Stimulated activated CD8-positive, alpha-beta memory T cell treated with anti-CD3 and anti-CD28 coated beads, Interleukin-7, amount 100 ng/mL, for 24 hours (primary cell): ENCODE measurements at regions not wholly inside any gene's neighbourhood (a gene's known extent, or its start where the extent isn't known, plus 50 kb on each side); places are given as distances from the start of the nearest gene placed in this dataset.
A peak's percentile ranks its signal among the peaks of the same experiment; 100 is the strongest.
"Not testable (repeated sequence)": the region's sequence is repeated elsewhere in the genome, so short reads cannot be mapped to it uniquely, and the experiment has no call there.

Experiments
- DNase-seq: peaks from one replicate; pipeline ENCODE4 v3.0.0-alpha.2; 2020; ENCODE audit warnings: low read depth

DNA sequence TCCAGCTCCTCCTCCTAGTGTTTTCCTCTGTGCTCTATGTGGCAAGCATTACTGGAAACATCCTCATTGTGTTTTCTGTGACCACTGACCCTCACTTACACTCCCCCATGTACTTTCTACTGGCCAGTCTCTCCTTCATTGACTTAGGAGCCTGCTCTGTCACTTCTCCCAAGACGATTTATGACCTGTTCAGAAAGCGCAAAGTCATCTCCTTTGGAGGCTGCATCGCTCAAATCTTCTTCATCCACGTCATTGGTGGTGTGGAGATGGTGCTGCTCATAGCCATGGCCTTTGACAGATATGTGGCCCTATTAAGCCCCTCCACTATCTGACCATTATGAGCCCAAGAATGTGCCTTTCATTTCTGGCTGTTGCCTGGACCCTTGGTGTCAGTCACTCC is 64.0 kb downstream of the OR4F15 start:
- DNase-seq, result not testable (repeated sequence)

DNA sequence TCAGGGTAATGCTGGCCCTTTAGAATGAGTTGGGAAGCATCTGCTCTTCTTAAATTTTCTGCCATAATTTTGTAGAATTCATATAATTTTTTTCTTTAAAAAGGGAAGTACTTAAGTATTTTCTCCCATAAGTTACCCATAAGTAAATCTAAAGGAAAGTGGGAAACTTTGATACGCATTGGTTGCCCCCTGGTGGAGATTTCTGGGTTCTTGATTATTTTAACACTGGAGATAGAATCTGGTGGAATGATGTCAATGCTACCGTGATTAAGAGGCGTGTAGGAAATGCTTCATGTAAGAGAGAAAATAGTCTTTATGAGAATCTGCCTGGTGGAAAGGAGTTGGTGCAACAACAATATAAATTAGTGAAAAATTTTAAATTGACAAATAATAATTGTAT is 65.6 kb downstream of the OR4F15 start:
- not testable (repeated sequence) for DNase-seq

GRCh38 chr15:101912349-101913287 is 100.6 kb downstream of the OR4F15 start:
- not testable (repeated sequence) for DNase-seq

- DNase-seq, result not testable (repeated sequence)
These were observed 112.6 kb downstream of the OR4F15 start for GRCh38 chr15:101924554-101924953.

GRCh38 chr15:101934506-101934905 is 122.5 kb downstream of the OR4F15 start:
- DNase-seq, result not testable (repeated sequence)

GRCh38 chr15:101937362-101937761 is 125.4 kb downstream of the OR4F15 start:
- DNase-seq, result not testable (repeated sequence)

GRCh38 chr15:101938555-101938954 is 126.6 kb downstream of the OR4F15 start:
- DNase-seq, result not testable (repeated sequence)

DNA sequence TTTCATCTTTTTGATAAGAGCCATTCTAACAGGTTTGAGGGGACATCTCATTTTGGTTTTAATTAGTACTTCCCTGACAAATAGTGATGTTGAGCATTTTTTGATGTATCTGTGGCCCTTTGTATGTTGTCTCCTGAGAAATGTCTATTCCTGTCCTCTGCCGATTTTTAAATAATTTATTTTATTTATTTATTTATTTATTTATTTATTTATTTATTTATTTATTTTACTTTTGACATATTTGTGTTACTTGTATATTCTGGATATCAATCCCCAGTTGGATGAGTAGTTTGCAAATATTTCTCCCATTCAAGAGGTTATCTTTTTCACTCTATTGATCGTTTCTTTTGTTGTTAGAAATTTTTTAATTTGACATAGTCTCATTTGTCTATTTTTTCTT is 133.9 kb downstream of the OR4F15 start:
- DNase-seq, result not testable (repeated sequence)

DNA sequence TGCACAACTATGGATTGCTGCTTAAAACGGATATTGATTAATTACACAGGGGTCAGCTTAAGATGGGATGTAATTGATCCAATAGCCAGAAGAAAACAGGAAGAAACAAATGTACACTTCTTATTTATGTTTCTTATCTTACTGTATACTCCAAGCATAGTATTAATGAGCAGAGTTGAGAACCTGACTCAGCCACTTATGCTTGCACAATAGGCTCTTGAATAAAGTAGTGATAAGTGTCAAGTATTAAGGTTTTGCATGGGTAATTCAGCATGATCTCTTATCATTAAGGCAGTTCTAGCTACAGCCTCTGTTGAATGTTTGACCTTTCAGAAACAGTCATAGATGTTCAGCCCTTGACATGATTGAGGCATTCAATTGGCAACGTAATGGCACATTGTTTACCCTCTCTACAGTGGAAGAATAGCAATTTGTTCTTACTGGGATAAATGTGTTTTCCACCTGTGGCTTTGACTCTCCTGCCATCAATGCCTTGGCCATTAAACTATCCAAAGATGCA is 136.5 kb downstream of the OR4F15 start:
- DNase-seq, result not testable (repeated sequence)

- DNase-seq, result not testable (repeated sequence)
These were observed 137.5 kb downstream of the OR4F15 start for GRCh38 chr15:101949380-101950065.

DNA sequence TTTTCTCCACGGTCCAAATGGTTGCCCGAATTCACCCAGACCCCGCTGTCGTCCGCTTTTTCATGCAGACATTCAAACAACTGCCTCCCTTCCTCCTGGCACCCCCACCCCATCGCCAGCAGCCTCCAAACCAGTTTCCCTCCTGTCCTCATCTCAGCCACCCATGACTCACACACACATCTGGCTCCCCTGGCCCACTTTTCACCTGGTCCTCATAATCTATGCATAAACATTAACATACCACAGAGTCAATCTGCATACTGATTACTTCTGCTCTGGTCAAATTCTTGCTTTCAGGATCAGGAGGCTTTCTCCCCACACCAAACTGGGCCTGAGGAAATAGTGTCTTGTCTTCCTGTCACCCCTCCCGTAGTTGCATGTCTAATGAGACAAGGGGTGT is 142.0 kb downstream of the OR4F15 start:
- not testable (repeated sequence) for DNase-seq

DNA sequence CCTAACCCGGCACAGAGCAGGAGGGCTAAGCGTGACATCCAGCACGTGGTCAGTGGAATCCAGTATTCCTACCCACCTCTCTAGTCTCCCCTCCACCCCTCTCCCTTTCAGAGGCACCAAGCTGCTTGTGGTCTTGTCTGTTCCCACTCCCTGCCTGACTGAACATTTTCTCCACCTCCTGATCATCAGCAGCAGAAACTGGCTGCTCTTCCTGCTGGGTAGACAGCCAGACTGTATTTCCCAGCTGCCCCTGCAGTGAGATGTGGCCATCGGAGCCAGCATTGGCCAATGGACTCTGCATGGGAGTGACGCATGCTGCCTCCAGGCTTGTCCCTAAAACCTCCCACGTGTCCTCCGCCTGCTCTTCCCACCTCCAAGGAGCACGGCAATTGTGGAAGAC is 143.8 kb downstream of the OR4F15 start:
- not testable (repeated sequence) for DNase-seq

DNA sequence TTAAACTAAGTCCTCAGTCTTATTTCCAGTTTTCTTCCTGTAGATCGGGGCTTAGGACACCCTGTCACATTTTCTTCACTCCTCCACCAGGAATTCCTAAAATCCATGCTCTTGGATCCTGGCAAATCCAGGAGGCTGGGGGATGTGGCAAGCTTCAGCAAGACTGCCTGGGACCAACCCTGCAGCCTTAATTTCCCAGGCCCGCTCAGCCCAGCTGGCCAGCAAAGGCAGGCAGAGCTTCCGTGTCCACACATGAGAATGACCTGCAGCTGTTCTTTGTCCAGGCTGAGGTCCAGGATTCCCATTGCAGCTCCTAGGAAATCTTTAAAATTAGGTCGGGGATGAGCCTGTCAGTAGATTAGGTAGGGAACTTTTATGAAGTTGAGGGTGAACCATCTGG is 146.7 kb downstream of the OR4F15 start:
- DNase-seq, result not testable (repeated sequence)

GRCh38 chr15:101961263-101961662 is 149.3 kb downstream of the OR4F15 start:
- not testable (repeated sequence) for DNase-seq

DNA sequence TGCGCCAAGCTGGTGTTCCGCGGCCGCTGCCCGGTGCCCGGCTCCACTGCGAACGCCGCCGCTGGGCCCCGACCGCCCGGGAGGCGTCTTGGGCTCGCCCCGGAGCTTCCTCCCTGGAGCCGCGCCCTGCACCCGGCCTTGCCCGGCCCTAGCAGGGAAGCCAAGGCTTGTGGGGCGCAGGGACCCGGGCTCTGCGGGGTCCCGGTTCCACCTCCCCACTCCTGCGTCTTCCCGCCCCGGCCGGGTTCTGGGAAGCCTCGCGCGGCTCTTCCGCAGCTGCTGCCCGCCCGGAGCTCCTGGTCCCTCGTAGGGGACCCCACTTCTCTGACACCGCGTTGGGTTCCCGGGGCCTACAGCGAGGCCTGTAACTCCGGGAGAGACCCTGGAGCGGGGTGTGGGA is 149.8 kb downstream of the OR4F15 start:
- not testable (repeated sequence) for DNase-seq

DNA sequence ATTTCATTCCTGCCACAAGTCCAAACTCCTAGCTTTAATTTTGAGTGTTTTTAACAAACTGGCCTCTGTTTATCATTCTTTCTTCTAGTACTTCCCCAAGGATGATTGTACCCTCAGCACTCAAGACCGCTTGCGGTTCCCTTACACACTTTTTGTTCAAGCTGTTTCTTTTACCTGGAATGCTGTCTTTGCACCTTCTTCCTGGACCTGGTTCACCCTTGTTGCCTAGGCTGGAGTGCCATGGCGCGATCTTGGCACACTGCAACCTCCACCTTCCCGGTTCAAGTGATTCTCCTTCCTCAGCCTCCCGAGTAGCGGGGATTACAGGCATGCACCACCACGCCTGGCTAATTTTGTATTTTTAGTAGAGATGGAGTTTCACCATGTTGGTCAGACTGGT is 151.7 kb downstream of the OR4F15 start:
- not testable (repeated sequence) for DNase-seq

- not testable (repeated sequence) for DNase-seq
These were observed 153.4 kb downstream of the OR4F15 start for GRCh38 chr15:101965353-101965752.

- DNase-seq, result not testable (repeated sequence)
These were observed 153.9 kb downstream of the OR4F15 start for GRCh38 chr15:101965860-101966259.

DNA sequence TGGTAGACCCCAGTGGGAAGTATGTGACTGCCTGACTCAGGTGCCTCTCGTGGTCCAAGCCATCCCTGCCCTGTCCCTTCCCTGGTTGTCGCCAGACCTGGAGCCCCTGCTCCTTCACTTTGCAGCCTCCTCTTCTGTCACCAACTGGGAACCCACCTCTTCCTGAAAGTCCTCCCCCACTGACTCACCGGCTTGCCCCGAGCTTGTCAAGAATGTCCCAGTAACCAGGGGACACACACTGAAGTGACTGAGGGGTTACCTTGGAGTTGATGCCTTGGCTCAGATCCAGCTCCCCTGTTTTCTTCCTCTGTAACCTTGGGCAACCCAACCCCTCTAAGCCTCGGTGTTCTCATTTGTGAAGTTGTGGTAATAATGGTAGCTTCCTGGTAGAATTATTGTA is 155.4 kb downstream of the OR4F15 start:
- not testable (repeated sequence) for DNase-seq

GRCh38 chr15:101970605-101971004 is 158.6 kb downstream of the OR4F15 start:
- not testable (repeated sequence) for DNase-seq

DNA sequence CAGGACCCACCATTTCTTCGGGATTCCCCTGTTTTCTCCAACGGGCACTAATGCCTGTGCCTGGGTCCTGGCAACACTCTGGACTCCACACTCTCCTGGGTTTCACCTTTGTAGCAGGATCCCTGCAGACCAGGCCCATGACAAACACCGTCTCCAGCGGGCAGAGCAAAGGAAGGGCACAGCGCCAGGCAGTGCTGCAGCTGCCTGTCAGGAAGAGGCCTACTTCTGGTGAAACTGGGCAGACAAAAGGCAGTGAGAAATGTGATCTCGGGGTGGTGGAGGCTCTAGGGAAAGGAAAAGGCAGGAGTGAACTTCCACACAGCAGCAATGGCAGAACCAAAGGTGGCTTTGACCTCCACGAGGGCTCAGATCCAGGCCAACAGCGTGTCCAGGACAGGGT is 165.3 kb downstream of the OR4F15 start:
- not testable (repeated sequence) for DNase-seq

GRCh38 chr15:101980206-101980910 is 168.4 kb downstream of the OR4F15 start:
- DNase-seq, result peak; percentile 15
